Osteocyte (in vitro differentiated cells): ENCODE measurements at regions not wholly inside any gene's neighbourhood (a gene's known extent, or its start where the extent isn't known, plus 50 kb on each side); places are given as distances from the start of the nearest gene placed in this dataset.

Experiments
- DNase-seq: peaks from one replicate; pipeline ENCODE4 v3.0.0; 2021; ENCODE audit warnings: mixed read lengths; ENCODE audit not compliant: unreplicated experiment; ENCODE audit errors: extremely low spot score
- H3K27ac Mint-ChIP-seq: one replicate; pipeline ENCODE4 v1.8.0; 2021; ENCODE audit warnings: mild to moderate bottlenecking, mixed read lengths; ENCODE audit not compliant: unreplicated experiment
- H3K27me3 Mint-ChIP-seq: one replicate; pipeline ENCODE4 v1.8.0; 2021; ENCODE audit warnings: mixed read lengths; ENCODE audit not compliant: unreplicated experiment
- H3K36me3 Mint-ChIP-seq: one replicate; pipeline ENCODE4 v1.8.0; 2021; ENCODE audit warnings: mixed read lengths; ENCODE audit not compliant: unreplicated experiment
- H3K4me1 Mint-ChIP-seq: one replicate; pipeline ENCODE4 v1.8.0; 2021; ENCODE audit warnings: mixed read lengths; ENCODE audit not compliant: unreplicated experiment
- H3K4me3 Mint-ChIP-seq: one replicate; pipeline ENCODE4 v1.8.0; 2021; ENCODE audit warnings: mild to moderate bottlenecking, moderate library complexity, mixed read lengths; ENCODE audit not compliant: unreplicated experiment
- H3K9me3 Mint-ChIP-seq: one replicate; pipeline ENCODE4 v1.8.0; 2021; ENCODE audit warnings: mixed read lengths; ENCODE audit not compliant: unreplicated experiment
- CTCF ChIP-seq: fragments of 200-600 bp; sonication (generic); IDR thresholded peaks from 2 replicates; pipeline ENCODE4 v1.5.0; 2021; ENCODE audit warnings: antibody characterized with exemption, mild to moderate bottlenecking, moderate library complexity

- Mint-ChIP-seq H3K4me1 (no peaks in the 10 kb centered on the region), H3K36me3 (no peaks in the 10 kb centered on the region), H3K27me3 (no peaks in the 10 kb centered on the region), H3K9me3 (peaks cover 22% of the 10 kb centered on the region), H3K27ac (no peak overlapping the region), H3K4me3 (no peak overlapping the region)
- DNase-seq: no peak
- TF ChIP-seq CTCF: no peak
These were observed 222.8 kb downstream of the RMST start for GRCh38 chr12:97685360-97685759.

DNA sequence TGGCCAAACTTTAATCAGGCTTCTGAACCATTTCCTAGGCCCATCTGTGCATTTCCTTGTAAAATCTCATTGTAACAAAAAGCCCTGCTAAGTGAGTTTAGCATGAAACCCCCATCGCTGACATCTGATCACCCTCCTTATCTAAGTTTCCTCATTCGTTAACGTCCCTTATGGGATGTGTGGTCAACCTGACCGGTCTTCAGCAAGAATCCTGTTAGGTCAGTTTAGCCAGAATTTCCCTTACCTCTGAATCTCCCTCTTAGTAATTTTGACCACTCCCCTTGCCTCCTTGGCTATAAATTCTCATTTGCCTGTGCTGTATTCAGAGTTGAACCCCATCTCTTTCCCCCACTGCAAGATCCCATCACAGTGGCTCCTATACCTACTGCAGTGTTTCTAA is 239.3 kb downstream of the RMST start:
- no peaks in the 10 kb centered on the region for H3K27me3 Mint-ChIP-seq
- DNase-seq: no peak
- H3K27ac Mint-ChIP-seq: no peak overlapping the region
- H3K4me3 Mint-ChIP-seq: no peak overlapping the region
- TF ChIP-seq CTCF: no peak
- peaks cover 25% of the 10 kb centered on the region for H3K9me3 Mint-ChIP-seq
- H3K36me3 Mint-ChIP-seq: no peaks in the 10 kb centered on the region
- no peaks in the 10 kb centered on the region for H3K4me1 Mint-ChIP-seq

- H3K36me3 Mint-ChIP-seq: no peaks in the 10 kb centered on the region
- no peaks in the 10 kb centered on the region for H3K4me1 Mint-ChIP-seq
These were observed 248.8 kb downstream of the RMST start for GRCh38 chr12:97711392-97711791.

GRCh38 chr12:97713270-97713669 is 250.7 kb downstream of the RMST start:
- no peaks in the 10 kb centered on the region for H3K27me3 Mint-ChIP-seq
- H3K4me1 Mint-ChIP-seq: no peaks in the 10 kb centered on the region
- no peak for DNase-seq
- no peak for TF ChIP-seq CTCF
- no peak overlapping the region for H3K27ac Mint-ChIP-seq
- peaks cover 35% of the 10 kb centered on the region for H3K9me3 Mint-ChIP-seq
- no peaks in the 10 kb centered on the region for H3K36me3 Mint-ChIP-seq
- H3K4me3 Mint-ChIP-seq: no peak overlapping the region

More at GRCh38 chr12:97711392-97711791, 248.8 kb downstream of the RMST start:
- Mint-ChIP-seq H3K27me3 (no peaks in the 10 kb centered on the region), H3K27ac (no peak overlapping the region), H3K4me3 (no peak overlapping the region), H3K9me3 (peaks cover 35% of the 10 kb centered on the region)
- DNase-seq: no peak
- TF ChIP-seq CTCF: no peak

DNA sequence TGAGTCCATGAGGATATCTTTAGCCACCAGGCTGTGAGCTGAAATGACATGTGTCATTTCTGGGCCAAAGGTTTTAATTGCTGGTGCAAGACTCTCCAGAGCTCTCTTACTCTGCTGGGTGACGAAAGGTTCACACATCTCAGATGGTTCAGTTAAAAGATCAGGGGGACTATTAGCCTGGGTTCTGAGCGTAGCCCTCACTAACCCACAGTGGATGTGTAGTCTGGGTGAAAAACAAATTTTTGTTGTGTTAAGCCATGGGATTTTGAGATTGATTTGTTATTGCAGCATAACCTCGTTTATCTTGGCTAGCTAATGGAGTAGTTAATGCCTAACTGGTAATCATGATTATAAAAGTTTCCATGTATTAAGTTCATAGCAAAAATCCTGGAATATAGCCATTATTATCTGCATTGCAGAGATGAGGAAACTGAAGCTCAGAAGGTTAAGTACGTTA is 251.5 kb downstream of the RMST start:
- no peak overlapping the region for H3K4me3 Mint-ChIP-seq
- H3K9me3 Mint-ChIP-seq: peaks cover 35% of the 10 kb centered on the region
- H3K4me1 Mint-ChIP-seq: no peaks in the 10 kb centered on the region
- DNase-seq: no peak
- H3K27ac Mint-ChIP-seq: no peak overlapping the region
- TF ChIP-seq CTCF: no peak
- H3K36me3 Mint-ChIP-seq: no peaks in the 10 kb centered on the region
- H3K27me3 Mint-ChIP-seq: no peaks in the 10 kb centered on the region
